C4-2B (cell line): ENCODE measurements at regions not wholly inside any gene's neighbourhood (a gene's known extent, or its start where the extent isn't known, plus 50 kb on each side); places are given as distances from the start of the nearest gene placed in this dataset.
"Not testable (repeated sequence)": the region's sequence is repeated elsewhere in the genome, so short reads cannot be mapped to it uniquely, and the experiment has no call there.

Experiments used
- H3K27ac ChIP-seq: fragments of 450-650 bp; 2 replicates; pipeline ENCODE4 v1.5.1; 2017
- ZFX ChIP-seq: fragments of 450-650 bp; IDR thresholded peaks from 2 replicates; pipeline ENCODE4 v1.6.1; 2017
- TF ChIP-seq, protein P1 (sequence below): fragments of 450-650 bp; conservative IDR thresholded peaks from 2 replicates; pipeline ENCODE4 v1.5.1; 2017; ENCODE audit warnings: mild to moderate bottlenecking

DNA sequence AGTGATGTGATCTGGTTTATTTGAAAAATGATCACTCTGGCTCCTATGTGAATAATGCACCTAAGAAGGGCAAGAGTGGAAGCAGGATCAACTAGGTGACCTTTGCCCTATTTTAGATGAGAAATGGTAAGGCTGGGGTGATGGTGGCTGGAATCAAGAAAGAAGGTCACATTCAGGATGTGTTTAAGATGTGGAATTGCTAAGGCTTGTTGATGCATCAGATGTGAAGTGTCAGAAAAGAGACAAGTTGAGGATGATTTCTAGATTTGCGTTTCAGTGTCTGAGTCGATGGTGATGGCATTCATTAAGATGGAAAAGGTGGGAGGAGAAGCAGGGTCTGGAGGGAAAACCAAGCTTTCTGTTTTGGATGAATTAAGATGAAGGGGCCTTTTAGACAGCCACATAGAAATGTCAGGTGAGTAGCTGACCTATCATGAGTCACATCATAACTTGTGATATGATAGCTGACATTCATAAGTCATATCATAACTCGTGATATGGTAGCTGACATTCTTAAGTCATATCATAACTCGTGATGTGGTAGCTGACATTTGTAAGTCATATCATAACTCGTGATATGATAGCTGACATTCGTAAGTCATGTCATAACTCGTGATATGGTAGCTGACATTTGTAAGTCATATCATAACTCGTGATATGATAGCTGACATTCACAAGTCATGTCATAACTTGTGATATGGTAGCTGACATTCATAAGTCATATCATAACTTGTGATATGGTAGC is 101.2 kb upstream of the SEC11C start:
- TF ChIP-seq ZFX = no peak
- TF ChIP-seq, protein P1, sequence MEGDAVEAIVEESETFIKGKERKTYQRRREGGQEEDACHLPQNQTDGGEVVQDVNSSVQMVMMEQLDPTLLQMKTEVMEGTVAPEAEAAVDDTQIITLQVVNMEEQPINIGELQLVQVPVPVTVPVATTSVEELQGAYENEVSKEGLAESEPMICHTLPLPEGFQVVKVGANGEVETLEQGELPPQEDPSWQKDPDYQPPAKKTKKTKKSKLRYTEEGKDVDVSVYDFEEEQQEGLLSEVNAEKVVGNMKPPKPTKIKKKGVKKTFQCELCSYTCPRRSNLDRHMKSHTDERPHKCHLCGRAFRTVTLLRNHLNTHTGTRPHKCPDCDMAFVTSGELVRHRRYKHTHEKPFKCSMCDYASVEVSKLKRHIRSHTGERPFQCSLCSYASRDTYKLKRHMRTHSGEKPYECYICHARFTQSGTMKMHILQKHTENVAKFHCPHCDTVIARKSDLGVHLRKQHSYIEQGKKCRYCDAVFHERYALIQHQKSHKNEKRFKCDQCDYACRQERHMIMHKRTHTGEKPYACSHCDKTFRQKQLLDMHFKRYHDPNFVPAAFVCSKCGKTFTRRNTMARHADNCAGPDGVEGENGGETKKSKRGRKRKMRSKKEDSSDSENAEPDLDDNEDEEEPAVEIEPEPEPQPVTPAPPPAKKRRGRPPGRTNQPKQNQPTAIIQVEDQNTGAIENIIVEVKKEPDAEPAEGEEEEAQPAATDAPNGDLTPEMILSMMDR = no peak
- H3K27ac ChIP-seq = no peak overlapping the region

GRCh38 chr18:59039040-59039320 is 100.7 kb upstream of the SEC11C start:
- H3K27ac ChIP-seq = not testable (repeated sequence)

GRCh38 chr18:59039449-59039848 is 100.2 kb upstream of the SEC11C start:
- TF ChIP-seq ZFX = no peak
- TF ChIP-seq, protein P1 = no peak
- H3K27ac ChIP-seq = no peak overlapping the region

DNA sequence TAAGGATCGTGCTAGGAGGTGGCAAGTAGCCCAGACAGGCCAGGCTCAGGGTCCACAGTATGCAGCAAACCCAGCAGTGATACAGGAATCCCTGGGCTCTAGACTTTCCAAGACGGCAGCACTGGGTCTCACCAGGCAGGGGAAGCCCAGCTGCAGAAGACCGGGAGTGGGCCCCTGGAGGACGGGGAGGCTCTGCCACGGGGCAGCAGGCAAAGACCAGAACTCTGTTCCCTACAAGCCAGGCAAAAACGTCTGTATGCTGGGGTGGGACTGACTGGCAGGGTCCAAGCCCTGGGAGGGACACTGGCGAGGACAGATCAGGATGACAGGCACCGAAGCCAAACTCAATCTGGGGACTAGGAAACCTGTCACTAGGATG is 98.9 kb upstream of the SEC11C start:
- no peak overlapping the region for H3K27ac ChIP-seq
- TF ChIP-seq ZFX = no peak
- TF ChIP-seq, protein P1 = no peak

GRCh38 chr18:59041296-59041695 is 98.4 kb upstream of the SEC11C start:
- no peak overlapping the region for H3K27ac ChIP-seq
- no peak for TF ChIP-seq ZFX
- TF ChIP-seq, protein P1 = no peak

DNA sequence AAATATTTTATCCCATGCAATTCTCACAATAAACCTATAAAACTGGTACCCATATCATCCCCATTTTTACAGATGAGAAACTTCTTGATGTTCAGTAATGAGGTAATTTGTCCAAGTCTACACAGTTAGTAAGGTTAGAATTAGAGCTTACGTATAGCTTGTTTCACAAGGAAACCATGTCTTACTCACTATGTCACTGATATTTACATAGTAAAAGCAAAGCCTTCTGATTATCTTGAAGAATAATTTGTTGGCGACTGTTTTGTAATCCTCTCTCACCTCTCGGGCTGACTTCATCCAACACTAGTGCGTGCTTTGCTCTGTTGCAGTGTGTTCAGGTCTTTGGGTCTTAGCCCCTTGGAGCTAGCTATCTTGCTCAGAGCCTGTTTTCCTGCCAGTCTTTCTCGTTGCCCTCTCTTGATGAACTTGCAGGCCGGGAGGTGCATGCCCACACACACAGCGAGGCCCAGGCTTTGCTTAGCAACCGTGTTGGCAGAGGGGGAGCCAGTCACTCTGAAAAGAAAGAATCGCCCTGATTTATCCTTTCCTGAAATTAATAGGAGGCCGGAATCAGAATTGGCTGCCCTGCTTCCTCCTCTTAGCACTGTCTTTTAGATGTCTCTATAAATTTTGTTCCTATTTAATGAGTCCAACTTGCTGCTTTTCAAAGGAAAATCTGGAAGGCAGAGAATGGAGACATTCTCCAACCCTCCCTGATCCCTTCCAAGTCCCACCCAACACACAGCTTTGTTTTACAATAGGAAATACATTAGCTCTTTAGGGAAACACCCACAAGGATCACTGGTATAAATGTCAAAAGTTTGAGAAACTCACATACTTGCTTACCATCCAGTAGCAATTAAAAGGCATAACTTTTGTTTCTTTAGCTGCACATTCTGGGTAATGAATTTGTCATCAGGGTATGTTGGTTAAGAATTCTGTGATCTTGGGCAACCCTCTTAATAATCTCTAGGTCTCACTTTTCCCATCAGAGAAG is 97.6 kb upstream of the SEC11C start:
- no peak overlapping the region for H3K27ac ChIP-seq
- TF ChIP-seq, protein P1 = no peak
- TF ChIP-seq ZFX = no peak

- H3K27ac ChIP-seq = no peak overlapping the region
- TF ChIP-seq ZFX = no peak
- TF ChIP-seq, protein P1 = no peak
These were observed 94.8 kb upstream of the SEC11C start for GRCh38 chr18:59044855-59045254.
